K562 (cell line): ENCODE measurements at regions not wholly inside any gene's neighbourhood (a gene's known extent, or its start where the extent isn't known, plus 50 kb on each side); places are given as distances from the start of the nearest gene placed in this dataset.

Source experiments
- ATAC-seq: fragments of 200-7000 bp; cut with Tn5 transposase; 3 replicates; pipeline ENCODE4 v1.9.1; 2020; ENCODE audit warnings: moderate library complexity
- BruUV-seq: library from RNA; stranded (reverse); fragments of 400-500 nt; replicated peaks from 2 replicates; lab custom pipeline; 2021; lab: Mats Ljungman, UMichigan
- CTCF ChIA-PET: fragments of 300-600 bp; formaldehyde crosslinking; extraction: SDS; loops from one replicate; lab custom pipeline; 2021; ENCODE audit warnings: low intra/inter-chr PET ratio; lab: Yijun Ruan, JAX
- POLR2A ChIA-PET: fragments of 300-600, 350-650 bp; sonication (Branson Sonifier 250); formaldehyde crosslinking; extraction: SDS; loops from one replicate; lab custom pipeline; 2021; ENCODE audit warnings: antibody characterized with exemption, inconsistent platforms; lab: Yijun Ruan, JAX
- DNase-seq, 4 experiments: peaks; one replicate each; pipeline versions ENCODE4 v3.0.0 to v3.0.0-alpha.2; 2011 to 2018; ENCODE audit warnings: low spot score in 3 of 4, mixed read lengths in 3 of 4; ENCODE audit errors: extremely low read depth in 1 of 4
- FAIRE-seq: peaks from 2 replicates; lab custom pipeline; 2011; peaks lifted over from hg19 to GRCh38; lab: Jason Lieb, UNC
- H2AFZ ChIP-seq: 2 replicates; pipeline ENCODE4 v1.6.0; 2011; ENCODE audit warnings: low read depth, low read length, control low read depth, inconsistent platforms
- H3K27ac ChIP-seq: fragments of 200-600 bp; 3 replicates; pipeline ENCODE4 v1.8.0; 2011; ENCODE audit warnings: low read depth, mild to moderate bottlenecking, control low read depth, inconsistent platforms, low read length, moderate library complexity, mixed read lengths; ENCODE audit errors: extremely low read depth
- H3K27me3 ChIP-seq, 2 experiments: fragments of 300-600 bp in 1 of 2; 2 replicates in 1 of 2; 3 replicates in 1 of 2; pipeline versions ENCODE4 v1.6.0 to v1.8.0; 2011; ENCODE audit warnings: inconsistent platforms in 2 of 2, low read length in 2 of 2, mild to moderate bottlenecking in 1 of 2, mixed read lengths in 1 of 2, moderate library complexity in 1 of 2; ENCODE audit not compliant: control insufficient read depth in 2 of 2, insufficient read depth in 2 of 2
- H3K36me3 ChIP-seq: fragments of 300-600 bp; 3 replicates; pipeline ENCODE4 v1.8.0; 2011; ENCODE audit warnings: mild to moderate bottlenecking, low read length, inconsistent platforms; ENCODE audit not compliant: control insufficient read depth, insufficient read depth
- H3K4me1 ChIP-seq, 2 experiments: fragments of 200-600 bp in 1 of 2; replicated peaks in 1 of 2; 2 replicates in 1 of 2; 3 replicates in 1 of 2; pipeline versions ENCODE4 v1.5.1 to v1.8.0; 2011; ENCODE audit warnings: inconsistent platforms in 2 of 2, low read length in 2 of 2, mild to moderate bottlenecking in 1 of 2, mixed read lengths in 1 of 2, moderate library complexity in 1 of 2; ENCODE audit not compliant: control insufficient read depth in 2 of 2, insufficient read depth in 2 of 2
- H3K4me2 ChIP-seq: 2 replicates; pipeline ENCODE4 v1.6.1; 2011; ENCODE audit warnings: low read length, control low read depth, inconsistent platforms, mixed read lengths; ENCODE audit not compliant: insufficient read depth
- H3K4me3 ChIP-seq: fragments of 200-600 bp; sonication (generic), shearing (Covaris generic); 2 replicates; pipeline ENCODE4 v1.5.1; 2016; ENCODE audit warnings: control low read depth, inconsistent platforms
- H3K79me2 ChIP-seq: fragments of 200-600 bp; 3 replicates; pipeline ENCODE4 v1.8.0; 2011; ENCODE audit warnings: low read length, inconsistent platforms; ENCODE audit not compliant: control insufficient read depth, insufficient read depth
- H3K9ac ChIP-seq, 2 experiments: 2 replicates each; pipeline versions ENCODE4 v1.6.0 to v1.6.1; 2011; ENCODE audit warnings: low read depth in 2 of 2, low read length in 2 of 2, control low read depth in 1 of 2, inconsistent platforms in 1 of 2, mild to moderate bottlenecking in 1 of 2, mixed read lengths in 1 of 2; ENCODE audit not compliant: insufficient read depth in 1 of 2
- H3K9me1 ChIP-seq: one replicate; pipeline ENCODE4 v1.6.0; 2011; ENCODE audit warnings: inconsistent platforms, mild to moderate bottlenecking, low read length, moderate library complexity; ENCODE audit not compliant: control insufficient read depth, insufficient read depth
- H3K9me3 ChIP-seq: replicated peaks from 2 replicates; pipeline ENCODE4 v1.5.1; 2011; ENCODE audit warnings: low read depth, low read length, inconsistent platforms; ENCODE audit not compliant: control insufficient read depth, insufficient read depth
- H4K20me1 ChIP-seq: replicated peaks from 2 replicates; pipeline ENCODE4 v1.6.1; 2011; ENCODE audit warnings: low read length, inconsistent platforms, mixed read lengths; ENCODE audit not compliant: control insufficient read depth, insufficient read depth
- EHMT2 ChIP-seq: fragments of 450-650 bp; IDR thresholded peaks from 2 replicates; pipeline ENCODE4 v1.6.1; 2018; ENCODE audit warnings: antibody characterized with exemption
- FOXJ3 ChIP-seq: sonication (generic); formaldehyde crosslinking; IDR thresholded peaks from 2 replicates; pipeline ENCODE4 v1.4.0; 2020; ENCODE audit warnings: mild to moderate bottlenecking, missing genetic modification reagents
- GATAD2B ChIP-seq: fragments of 450-650 bp; IDR thresholded peaks from 2 replicates; pipeline ENCODE4 v1.6.1; 2017; ENCODE audit warnings: mild to moderate bottlenecking, borderline replicate concordance
- HEY1 ChIP-seq: fragments of 250-450 bp; sonication (Bioruptor Pico); IDR thresholded peaks from 2 replicates; pipeline ENCODE4 v1.5.0; 2020; ENCODE audit warnings: mild to moderate bottlenecking, moderate library complexity, borderline replicate concordance
- HIVEP1 ChIP-seq: fragments of 250-450 bp; sonication (Bioruptor Pico); IDR thresholded peaks from 2 replicates; pipeline ENCODE4 v1.4.0; 2020; ENCODE audit warnings: mild to moderate bottlenecking
- KDM2B ChIP-seq: fragments of 250-450 bp; sonication (Bioruptor Pico); IDR thresholded peaks from 2 replicates; pipeline ENCODE4 v1.8.0; 2021; ENCODE audit warnings: mild to moderate bottlenecking, moderate library complexity
- NFATC3 ChIP-seq: fragments of 450-650 bp; IDR thresholded peaks from 2 replicates; pipeline ENCODE4 v1.6.1; 2017; ENCODE audit warnings: mild to moderate bottlenecking
- POLR2B ChIP-seq: fragments of 450-650 bp; IDR thresholded peaks from 2 replicates; pipeline ENCODE4 v1.6.1; 2018; ENCODE audit warnings: low read depth; ENCODE audit not compliant: partially characterized antibody
- POU5F1 ChIP-seq: fragments of 150-350 bp; IDR thresholded peaks from 2 replicates; pipeline ENCODE4 v1.6.1; 2014; ENCODE audit warnings: borderline replicate concordance, low read length, low read depth, mild to moderate bottlenecking; ENCODE audit not compliant: partially characterized antibody
- SAFB ChIP-seq: fragments of 200-400 bp; formaldehyde crosslinking; IDR thresholded peaks from 2 replicates; pipeline ENCODE4 v1.6.1; 2017; ENCODE audit warnings: low read depth, low read length, borderline replicate concordance
- SOX6 ChIP-seq: fragments of 450-650 bp; IDR thresholded peaks from 2 replicates; pipeline ENCODE4 v1.6.1; 2014; ENCODE audit warnings: mild to moderate bottlenecking
- SREBF2 ChIP-seq: sonication (generic); formaldehyde crosslinking; IDR thresholded peaks from 2 replicates; pipeline ENCODE4 v1.4.0; 2020; ENCODE audit warnings: mild to moderate bottlenecking, missing genetic modification reagents
- TEAD2 ChIP-seq: fragments of 450-650 bp; IDR thresholded peaks from 2 replicates; pipeline ENCODE4 v1.6.1; 2016; ENCODE audit warnings: missing genetic modification characterization, control low read depth, missing compliant biosample characterization
- U2AF1 ChIP-seq: fragments of 200-400 bp; formaldehyde crosslinking; optimal IDR thresholded peaks from 2 replicates; pipeline ENCODE3; 2017; ENCODE audit warnings: mild to moderate bottlenecking, low read depth, low read length, moderate library complexity
- ZC3H11A ChIP-seq: IDR thresholded peaks from 2 replicates; pipeline ENCODE4 v1.6.1; 2012; ENCODE audit warnings: low read depth, low read length, improper control_type of control experiment
- ZNF143 ChIP-seq: sonication (generic); formaldehyde crosslinking; IDR thresholded peaks from 2 replicates; pipeline ENCODE4 v1.9.0; 2022; ENCODE audit warnings: mild to moderate bottlenecking, missing genetic modification reagents
- ZNF707 ChIP-seq: fragments of 250-450 bp; sonication (Bioruptor Pico); conservative IDR thresholded peaks from 2 replicates; pipeline ENCODE4 v1.8.0; 2022; ENCODE audit warnings: inconsistent platforms, mild to moderate bottlenecking, moderate library complexity
- ZSCAN29 ChIP-seq: fragments of 450-650 bp; IDR thresholded peaks from 2 replicates; pipeline ENCODE4 v1.6.1; 2017
- in situ Hi-C: fragments of 300-500 bp; cut with MboI; formaldehyde crosslinking; loops from 4 replicates; pipeline ENCODE4 v1.15.0; 2018; ENCODE audit warnings: inconsistent platforms, mixed read lengths
- intact Hi-C: fragments of 100-400 bp; cut with micrococcal nuclease; formaldehyde crosslinking; loops from 2 replicates; pipeline ENCODE4 v1.14.2; 2022
- TF ChIP-seq, protein P1 (sequence below): fragments of 450-650 bp; IDR thresholded peaks from 2 replicates; pipeline ENCODE4 v1.6.1; 2016; ENCODE audit warnings: antibody characterized with exemption
- TF ChIP-seq, protein P2 (sequence below): fragments of 200-800 bp; sonication (Bioruptor generic); IDR thresholded peaks from 2 replicates; pipeline ENCODE4 v1.6.1; 2017; ENCODE audit warnings: missing genetic modification characterization, missing compliant biosample characterization

DNA sequence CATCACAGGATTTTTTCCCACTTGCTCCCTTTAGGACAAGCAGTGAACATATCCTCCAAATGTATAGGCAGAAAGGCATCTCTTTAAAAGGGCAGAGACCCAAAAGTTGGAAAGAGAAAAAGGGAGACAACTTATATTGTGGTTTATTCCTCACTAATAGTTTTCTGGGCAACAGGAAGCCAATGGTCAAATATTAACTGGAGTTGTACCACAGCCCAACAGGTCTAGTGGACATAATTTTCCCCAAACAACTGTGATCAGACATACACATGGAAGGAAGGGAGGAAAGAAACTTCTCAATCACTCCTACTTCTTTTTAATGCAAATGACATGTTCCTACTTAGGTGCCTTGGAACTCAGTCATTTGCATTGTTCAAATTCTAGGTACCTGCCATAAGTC is 78.4 kb downstream of the SOX9 start:
- no peaks in the 10 kb centered on the region for H3K9me3 ChIP-seq
- H3K36me3 ChIP-seq, result no peaks in the 10 kb centered on the region
- POLR2A ChIA-PET, result no interaction called here
- no peak overlapping the region for H3K9ac ChIP-seq
- no peak overlapping the region for H2AFZ ChIP-seq
- no peaks in the 10 kb centered on the region for H3K27me3 ChIP-seq
- in situ Hi-C loops, result no loop called here
- ATAC-seq, result no peak
- no peak overlapping the region for H3K27ac ChIP-seq
- H3K79me2 ChIP-seq, result no peaks in the 10 kb centered on the region
- BruUV-seq, result no TSS peak
- no peaks in the 10 kb centered on the region for H3K4me1 ChIP-seq
- no peak for FAIRE-seq
- no peak overlapping the region for H3K4me2 ChIP-seq
- TF ChIP-seq POU5F1 (no peak), SREBF2 (CRISPR knock-in tag) (no peak), EHMT2 (no peak), SAFB (no peak), HEY1 (no peak), ZSCAN29 (no peak), HIVEP1 (no peak), SOX6 (no peak), ZNF143 (no peak), ZC3H11A (no peak), FOXJ3 (CRISPR knock-in tag) (no peak), ZNF707 (CRISPR knock-in tag) (no peak), U2AF1 (no peak), NFATC3 (no peak), KDM2B (CRISPR knock-in tag) (no peak), TEAD2 (no peak), POLR2B (no peak), GATAD2B (no peak)
- TF ChIP-seq, protein P1, sequence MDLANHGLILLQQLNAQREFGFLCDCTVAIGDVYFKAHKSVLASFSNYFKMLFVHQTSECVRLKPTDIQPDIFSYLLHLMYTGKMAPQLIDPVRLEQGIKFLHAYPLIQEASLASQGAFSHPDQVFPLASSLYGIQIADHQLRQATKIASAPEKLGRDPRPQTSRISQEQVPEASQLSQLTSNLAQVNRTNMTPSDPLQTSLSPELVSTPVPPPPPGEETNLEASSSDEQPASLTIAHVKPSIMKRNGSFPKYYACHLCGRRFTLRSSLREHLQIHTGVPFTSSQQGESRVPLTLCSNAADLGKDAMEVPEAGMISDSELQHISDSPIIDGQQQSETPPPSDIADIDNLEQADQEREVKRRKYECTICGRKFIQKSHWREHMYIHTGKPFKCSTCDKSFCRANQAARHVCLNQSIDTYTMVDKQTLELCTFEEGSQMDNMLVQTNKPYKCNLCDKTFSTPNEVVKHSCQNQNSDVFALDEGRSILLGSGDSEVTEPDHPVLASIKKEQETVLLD, result no peak
- TF ChIP-seq, protein P2, sequence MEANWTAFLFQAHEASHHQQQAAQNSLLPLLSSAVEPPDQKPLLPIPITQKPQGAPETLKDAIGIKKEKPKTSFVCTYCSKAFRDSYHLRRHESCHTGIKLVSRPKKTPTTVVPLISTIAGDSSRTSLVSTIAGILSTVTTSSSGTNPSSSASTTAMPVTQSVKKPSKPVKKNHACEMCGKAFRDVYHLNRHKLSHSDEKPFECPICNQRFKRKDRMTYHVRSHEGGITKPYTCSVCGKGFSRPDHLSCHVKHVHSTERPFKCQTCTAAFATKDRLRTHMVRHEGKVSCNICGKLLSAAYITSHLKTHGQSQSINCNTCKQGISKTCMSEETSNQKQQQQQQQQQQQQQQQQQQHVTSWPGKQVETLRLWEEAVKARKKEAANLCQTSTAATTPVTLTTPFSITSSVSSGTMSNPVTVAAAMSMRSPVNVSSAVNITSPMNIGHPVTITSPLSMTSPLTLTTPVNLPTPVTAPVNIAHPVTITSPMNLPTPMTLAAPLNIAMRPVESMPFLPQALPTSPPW (CRISPR knock-in tag), result no peak
- TF ChIP-seq, all 486 proteins: peak for 0
- Histone ChIP-seq H3K9me1 (no peaks in the 10 kb centered on the region), H4K20me1 (no peaks in the 10 kb centered on the region), H3K4me3 (no peak overlapping the region)
- intact Hi-C loops, result no loop called here
- CTCF ChIA-PET, result no interaction called here
- DNase-seq, result no peak
